Fibroblast of gingiva (primary cell): ENCODE measurements at regions not wholly inside any gene's neighbourhood (a gene's known extent, or its start where the extent isn't known, plus 50 kb on each side); places are given as distances from the start of the nearest gene placed in this dataset.
"Not testable (repeated sequence)": the region's sequence is repeated elsewhere in the genome, so short reads cannot be mapped to it uniquely, and the experiment has no call there.

ENCODE experiments used
- DNase-seq: peaks from one replicate; pipeline ENCODE4 v3.0.0-alpha.2; 2011; ENCODE audit warnings: low read depth

DNA sequence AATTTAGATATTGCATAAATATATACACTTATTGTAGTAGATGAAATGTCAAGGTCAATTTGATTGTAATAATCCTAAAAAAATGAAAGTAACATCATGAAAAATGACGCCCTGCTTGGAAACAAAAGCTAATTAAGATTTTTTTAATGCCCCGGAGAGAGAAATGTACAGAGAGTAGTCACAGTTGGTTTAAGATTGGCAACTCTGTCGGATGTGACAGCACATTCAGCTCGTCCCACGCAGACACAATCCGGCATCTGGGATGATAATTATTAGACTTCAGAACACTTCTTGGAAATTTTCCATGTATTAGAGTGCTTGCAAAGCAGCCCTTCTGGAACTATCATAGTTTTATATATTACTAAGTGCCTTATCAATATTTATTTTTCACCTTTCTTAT is 478.0 kb downstream of the PDHA2 start:
- no peak for DNase-seq

DNA sequence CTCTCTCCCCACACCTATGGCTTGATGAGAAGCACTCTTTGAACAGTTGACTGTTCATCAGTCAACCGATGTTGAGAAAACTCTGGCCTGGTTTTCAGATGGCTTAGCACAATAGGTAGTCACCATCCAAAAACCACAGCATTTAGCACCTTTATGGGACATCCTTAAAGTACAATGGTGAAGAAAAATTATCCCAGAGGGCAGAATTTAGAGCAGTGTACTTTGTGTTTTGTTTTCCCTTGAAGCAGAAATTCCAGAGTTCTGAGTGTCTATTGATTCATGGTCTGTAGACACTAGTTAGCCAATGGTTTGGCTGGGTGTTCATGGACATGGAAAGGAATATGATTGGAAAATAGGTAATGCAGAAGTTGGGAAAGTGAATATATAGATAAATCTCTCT is 487.0 kb downstream of the PDHA2 start:
- DNase-seq = no peak

DNA sequence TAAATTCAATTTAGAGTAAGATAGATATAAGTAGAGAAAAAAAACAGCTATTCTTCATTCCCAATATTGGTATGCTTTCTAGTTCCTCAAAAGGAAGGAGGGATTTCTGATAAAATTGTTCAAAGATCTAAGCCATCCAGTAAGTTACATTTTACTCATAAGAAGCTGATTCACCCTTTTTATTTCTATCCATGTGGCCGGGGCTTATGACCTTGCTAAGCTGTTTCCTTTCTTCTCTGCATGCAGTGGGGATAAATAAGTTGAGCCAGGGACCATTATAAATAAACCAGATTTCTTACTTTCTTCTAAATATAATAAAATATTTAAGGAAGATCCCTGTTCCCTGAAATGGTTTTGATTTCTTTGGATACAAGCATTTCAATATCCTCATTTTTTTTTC is 502.3 kb downstream of the PDHA2 start:
- no peak for DNase-seq

DNA sequence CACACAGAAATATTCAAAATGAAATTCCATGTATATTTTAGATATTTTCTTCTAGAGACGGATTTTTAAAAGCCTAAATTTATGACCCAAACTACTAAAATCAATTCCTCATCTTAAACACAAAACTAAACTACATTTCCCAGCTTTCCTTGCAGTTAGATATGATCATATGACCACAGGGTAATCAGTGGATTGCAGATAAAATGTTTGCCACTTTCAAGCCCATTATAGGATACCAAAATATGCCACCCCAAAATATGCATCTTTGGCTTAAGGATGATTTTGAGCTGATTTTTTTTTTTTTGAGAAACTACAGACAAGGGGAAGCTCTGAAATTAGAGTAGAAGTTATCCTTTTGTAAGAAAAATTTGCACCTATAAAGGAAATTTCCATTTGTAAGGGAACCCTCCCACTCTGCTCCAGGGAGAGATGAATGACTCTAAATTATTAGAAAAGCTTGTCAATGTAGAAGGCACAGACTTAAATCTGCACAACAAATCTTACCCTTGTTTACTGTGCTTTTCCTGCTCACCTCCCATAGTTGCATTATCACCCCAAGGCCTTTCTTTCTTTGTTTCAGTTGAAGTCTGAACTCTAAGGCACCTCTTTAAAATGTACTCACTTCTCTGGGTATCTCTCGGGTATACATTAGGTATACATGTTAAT is 503.0 kb downstream of the PDHA2 start:
- DNase-seq = no peak

DNA sequence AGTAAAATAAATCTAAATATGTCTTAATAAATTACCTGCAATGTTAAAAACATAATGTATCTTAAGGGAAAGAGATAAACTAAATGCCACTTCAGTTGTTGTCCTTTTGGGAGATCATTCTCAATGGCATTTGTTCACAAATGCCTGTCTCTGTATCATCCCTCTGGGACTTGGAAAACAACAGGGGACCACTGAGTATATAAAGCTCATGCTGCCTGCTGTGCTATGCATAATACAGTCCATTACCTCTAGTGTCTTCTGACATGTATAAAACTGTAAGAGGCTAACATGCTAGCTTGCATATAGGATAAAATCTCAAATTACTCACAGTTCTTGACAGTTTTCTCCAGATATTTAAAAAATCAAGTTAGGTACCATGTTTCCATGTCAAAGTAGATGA is 503.9 kb downstream of the PDHA2 start:
- DNase-seq = no peak

DNA sequence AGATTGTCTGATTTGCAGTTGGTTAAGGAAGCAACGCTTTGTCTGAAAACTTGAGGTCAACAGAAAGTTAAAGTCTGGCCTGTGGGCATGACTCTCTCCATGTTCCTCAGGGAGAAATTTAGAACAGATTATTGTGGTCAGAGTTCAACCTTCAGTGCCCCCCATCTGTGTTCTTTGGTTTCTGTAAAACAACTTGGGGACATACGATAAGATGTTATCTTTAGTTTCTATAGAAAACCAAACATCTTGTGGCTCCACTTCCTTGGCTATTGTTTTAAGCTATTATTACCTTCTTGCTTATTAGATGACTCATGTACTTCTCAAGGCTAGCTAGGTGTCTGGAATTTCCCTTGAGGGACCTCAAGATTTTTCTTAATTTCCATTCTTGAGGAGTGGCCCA is 507.7 kb downstream of the PDHA2 start:
- no peak for DNase-seq

DNA sequence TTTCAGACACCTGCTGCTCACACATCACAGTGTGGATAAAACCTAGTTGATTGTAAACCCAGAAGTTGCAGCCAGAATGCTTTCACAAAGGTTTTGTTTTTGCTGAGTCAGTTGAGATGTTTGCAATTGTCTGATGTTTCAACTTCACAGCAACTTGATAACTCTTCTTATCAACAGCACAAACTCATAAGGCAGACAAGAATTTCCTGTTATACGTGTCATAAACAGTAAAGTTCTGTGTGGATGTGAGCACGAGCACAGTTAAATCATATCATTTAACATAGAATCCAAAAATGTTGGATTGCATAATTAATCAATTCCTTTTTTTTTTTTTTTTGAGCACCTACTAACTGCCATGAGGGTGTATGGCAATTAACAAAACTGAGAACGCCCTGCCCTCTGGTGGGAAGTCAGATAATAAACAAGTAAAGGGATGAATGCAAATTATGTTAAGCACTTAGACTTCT is 512.2 kb downstream of the PDHA2 start:
- no peak for DNase-seq

DNA sequence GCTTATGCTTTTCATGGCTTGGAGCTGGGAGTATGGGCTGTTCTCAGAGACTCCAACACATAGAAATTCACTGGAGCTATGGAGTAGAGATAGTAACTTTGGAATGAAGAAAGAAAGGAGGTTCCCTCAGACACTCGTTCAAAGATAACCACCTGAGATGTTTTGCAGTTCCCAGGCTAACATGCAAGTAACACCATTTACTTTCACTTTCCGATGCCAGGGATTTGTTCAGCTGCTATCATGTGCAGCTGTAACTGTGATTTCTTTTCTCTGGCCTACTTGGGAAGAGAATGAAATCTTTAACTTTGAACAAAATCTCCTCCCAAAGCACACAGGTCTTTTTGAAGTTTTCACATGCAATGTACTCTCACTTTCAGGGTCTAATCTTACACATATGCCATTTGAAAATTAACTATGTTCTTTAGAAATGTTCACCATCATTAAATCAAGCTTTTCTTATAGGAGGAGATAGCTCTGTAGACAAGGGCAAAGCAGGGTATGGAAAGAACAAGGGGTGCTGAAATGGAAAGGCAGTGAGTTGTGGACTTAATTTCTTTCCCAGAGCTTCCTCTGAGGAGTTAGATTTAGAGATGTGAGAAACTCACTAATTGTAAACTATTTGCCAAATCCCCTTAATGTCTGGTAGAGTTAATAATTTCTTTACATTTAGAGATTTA is 514.3 kb downstream of the PDHA2 start:
- no peak for DNase-seq

DNA sequence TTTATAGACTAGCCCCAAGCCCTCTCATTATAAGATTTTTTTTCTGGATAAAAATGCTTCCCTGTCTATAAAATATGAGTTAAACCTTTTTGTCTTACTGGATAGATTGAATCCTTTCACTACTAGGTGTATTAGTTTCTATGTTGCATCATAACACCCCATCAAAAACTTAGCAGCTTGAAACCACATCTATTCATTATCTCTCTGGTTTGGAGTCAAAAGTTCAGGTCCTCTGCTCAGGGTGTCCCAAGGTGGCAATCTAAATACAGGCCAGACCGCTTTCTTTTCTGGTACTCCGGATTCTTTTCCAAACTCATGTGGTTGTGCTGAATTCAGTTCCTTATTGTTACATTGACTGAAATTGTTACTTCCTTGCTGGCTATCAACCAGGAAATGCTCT is 515.5 kb downstream of the PDHA2 start:
- DNase-seq = no peak

DNA sequence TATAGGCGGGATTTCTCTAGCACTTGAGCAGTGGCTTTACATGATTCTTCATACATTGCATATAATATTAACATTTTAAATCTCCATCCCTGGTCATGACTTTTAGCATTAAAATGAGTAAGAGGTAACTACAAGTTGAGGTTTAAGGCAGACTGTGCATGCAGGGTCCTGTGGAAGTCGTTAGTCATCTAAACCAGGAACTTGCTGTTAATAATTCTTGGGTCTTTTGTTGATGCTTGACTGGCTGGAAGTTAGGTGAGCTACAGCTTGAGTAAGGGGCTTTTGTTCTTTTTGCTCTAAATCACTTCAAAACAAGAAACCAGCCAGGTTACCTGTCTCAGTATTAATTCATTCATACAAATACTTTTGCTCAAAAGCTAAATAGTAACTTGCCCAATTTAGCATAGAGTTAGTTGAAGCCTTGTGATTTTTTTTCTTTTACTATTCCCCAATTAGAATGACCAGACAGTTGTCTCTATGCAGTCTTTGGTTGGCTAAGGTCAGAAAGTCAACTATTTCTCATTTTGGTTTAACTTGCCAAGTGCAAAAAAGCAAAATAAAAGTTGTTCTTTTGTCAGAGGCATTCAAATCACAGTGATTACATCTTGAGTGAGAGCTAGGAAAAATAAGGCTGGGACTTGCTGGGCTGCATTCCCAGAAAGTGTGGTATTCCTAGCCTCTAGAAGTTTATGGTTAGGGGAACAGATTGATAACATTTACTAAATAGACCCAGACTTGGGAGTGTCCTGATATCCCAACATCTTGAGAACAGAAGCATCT is 516.9 kb downstream of the PDHA2 start:
- DNase-seq = no peak

DNA sequence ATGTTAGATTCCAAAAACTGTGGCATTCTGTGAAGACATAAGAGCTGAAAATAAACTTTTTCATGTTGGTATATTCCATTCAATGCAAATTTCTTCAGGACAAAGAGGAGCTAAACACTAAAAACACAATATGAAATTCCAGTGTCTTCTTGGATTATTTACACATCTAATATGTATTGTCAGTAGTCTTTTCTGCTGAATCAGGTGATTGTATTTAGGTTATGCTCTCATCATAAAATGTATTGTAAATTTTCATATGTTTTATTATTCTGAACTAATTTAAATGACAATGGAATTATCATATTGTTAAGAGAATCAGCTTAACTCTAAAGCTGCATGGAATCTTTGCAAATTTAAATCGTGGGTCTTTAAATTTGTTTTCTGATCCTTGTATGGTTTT is 526.7 kb downstream of the PDHA2 start:
- no peak for DNase-seq

DNA sequence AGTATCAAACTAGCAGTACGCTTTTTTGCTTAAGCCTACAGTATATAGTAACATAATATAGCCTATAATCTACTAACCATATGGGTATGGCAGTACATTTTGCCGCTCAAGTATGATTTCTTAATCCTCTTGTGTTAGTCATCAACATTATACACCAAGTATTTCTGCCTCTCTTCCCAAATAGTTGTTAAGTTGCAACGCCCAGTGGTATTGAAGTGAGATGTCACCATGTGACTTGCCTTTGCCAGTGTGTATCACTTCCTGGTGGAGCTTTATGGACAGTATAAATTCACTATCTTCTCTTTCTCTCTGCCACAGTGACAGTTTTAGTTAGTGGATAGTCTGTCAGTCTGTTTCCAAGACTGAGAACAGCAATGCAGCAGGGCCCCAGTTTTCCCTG is 535.5 kb downstream of the PDHA2 start:
- no peak for DNase-seq

DNA sequence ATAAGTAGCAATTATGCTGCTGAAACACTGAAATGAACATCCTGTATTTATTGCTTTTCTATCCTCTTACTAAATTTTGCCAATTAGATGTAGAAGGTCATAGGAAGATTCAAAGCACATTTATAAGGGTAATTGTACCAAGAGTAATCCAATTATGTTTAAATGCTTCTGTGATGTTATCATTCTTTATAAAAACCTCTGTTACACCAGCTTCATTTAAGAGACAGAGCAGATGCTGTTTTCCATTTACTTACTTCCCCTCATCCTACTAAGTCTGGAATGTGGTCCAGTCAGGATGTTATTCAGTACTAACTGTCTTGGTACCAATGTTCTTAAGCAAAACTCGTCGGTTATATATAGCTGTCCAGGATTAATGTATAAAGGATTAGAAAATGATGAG is 539.6 kb downstream of the PDHA2 start:
- no peak for DNase-seq

DNA sequence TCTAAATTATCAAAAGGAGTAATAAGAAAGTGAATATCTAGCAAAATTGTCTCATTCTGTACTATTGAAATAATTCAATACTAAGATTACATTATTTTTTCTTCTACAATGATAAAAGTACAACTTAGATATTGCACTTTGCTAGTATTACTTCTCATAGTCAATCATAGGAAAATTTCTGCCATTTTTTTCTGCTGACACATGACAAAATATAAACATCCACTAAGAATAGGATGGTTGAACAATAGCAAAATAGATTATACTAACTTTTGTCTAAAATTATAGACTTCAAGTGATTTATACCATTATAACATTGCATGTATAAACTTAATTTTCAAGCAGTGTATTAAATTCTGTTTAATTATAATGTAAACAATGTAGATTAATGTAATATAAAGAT is 540.2 kb downstream of the PDHA2 start:
- DNase-seq = no peak

DNA sequence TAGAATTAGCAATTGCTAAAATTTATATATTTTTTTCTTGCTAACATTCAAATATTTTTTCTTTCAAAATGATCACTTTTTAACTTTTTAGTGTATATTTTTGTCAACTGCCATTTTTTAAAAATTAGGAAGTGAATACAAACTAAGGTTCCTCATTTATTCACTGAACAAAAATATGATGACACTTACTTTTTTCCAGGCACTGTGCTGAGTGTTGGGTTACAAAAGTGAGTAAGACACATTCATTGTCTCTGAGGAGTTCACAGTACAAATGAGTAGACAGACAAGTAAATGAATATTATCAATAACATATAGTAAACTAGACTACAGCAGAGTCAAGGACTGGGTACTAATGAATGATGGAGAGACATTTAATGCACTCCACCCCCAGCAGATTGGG is 543.5 kb downstream of the PDHA2 start:
- no peak for DNase-seq

DNA sequence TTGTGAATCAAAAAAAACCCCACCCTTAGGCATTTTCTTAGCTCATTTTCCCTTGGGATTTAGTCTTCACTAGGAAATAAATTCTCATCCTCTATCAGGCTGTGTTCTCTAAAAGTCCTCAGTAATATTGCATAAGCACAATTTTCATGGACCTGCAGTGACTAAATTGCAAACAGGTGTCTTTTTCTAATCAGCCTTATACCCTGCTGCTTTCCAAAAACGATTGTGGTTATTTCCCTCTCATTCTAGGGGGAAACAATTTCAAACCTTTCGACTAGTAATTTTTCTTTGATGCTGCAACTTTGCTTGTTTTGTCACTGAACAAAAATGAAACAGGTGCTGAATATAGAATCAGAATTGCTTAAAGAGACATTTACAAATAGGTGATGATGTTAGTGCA is 549.9 kb downstream of the PDHA2 start:
- DNase-seq = no peak

DNA sequence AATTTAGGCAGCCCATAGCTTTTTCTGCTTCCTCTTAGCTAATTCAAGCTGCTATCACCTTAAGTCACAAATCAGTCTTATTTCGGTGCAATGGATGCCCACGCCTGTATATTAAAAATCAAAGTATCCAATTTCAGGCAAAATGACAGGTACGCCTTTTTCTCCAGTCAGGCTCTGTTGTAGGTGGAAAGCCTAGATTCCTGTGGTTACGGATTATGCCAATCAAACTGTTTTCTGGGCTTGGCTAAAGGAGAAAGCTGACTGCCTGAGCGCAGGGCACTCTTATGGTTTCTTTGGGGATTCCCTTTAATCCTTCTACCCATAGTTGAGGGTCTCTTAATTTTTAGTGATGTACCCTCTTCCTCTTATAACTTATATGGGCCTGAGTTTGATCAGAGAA is 550.5 kb downstream of the PDHA2 start:
- no peak for DNase-seq

DNA sequence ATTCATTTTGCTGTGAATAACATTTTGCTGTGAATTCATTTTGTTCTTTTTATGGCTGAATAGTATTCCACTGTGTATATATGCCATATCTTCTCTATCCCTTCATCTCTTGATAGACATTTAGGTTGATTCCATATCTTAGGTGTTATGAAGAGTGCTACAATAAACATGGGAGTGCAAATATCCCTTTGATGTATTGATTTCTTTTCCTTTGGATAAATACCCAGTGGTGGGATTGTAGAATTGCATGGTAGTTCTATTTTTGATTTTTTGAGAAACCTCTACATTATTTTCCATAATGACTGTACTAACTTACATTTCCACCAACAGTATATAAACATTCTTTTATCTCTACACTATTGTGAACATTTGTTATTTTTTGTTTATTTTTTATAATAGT is 555.9 kb downstream of the PDHA2 start:
- no peak for DNase-seq

DNA sequence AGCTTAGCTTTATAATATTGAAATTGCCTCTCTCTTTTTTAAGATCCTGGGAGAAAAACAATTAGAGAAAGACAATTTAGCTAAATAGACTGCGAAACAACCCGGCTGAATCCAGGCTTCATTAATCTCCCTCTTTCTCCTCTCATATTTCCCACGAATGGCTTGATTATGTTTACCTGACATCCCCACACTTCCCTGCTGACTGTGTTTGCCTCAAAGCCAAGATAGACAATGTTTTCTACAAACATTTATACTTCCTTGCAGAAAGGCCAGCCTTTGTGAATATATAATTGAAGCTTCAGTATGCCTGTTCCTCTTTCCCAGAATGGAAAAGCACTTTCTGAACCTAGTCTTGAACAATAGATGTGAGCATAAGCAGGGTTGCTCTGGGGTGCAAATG is 566.8 kb downstream of the PDHA2 start:
- DNase-seq = no peak

DNA sequence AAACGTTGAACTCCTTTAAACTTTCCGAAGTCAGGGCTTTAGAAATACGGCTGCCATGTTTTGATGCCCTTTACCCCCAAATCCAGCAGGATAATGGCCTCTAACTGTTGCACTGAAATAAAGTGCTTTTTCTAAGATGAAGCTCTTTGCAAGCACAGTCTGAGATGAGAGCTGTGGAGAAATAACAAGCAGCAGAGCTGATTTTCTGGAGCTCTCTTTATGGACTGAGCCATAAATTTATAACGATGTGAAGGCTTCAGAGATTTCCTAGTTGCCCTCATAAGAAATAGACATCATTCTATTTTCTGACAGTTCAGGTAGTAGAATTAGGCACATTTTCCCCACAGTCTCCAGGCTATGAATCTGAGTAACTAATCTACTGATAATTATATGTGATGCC is 567.3 kb downstream of the PDHA2 start:
- DNase-seq = no peak

DNA sequence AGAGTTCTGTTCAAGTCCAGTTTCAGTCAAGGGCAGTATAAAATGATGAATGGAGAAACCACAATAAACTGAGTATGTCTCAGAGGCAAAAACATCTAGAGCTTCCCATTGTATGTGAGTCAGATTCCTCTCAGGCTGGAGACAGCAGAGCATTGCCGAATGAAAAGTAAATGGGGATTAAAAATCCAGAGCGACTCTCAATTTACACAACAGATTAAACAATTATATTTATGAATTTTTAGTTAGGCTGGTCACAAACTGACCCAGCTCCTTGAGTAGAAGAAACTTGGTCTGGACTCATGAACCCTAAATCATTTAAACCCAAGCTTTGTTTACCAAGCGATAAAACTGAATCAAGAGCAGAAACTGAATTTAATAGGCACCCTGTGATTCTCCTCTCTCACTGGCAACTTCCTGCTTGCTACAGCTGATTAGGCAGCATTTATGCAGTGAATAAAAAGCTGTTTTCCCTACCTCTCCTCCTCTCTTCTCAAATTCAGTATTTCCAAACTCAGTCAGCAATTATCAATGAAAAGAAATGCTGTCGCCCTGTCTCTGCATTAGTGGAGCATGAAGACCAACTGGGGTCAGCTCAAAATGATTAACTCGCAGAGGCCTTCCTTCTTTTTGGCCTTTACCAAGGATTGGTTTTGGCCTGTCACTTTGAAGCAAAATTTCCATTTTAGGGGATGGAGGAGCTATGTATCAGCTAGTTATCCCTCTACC is 568.0 kb downstream of the PDHA2 start:
- no peak for DNase-seq

DNA sequence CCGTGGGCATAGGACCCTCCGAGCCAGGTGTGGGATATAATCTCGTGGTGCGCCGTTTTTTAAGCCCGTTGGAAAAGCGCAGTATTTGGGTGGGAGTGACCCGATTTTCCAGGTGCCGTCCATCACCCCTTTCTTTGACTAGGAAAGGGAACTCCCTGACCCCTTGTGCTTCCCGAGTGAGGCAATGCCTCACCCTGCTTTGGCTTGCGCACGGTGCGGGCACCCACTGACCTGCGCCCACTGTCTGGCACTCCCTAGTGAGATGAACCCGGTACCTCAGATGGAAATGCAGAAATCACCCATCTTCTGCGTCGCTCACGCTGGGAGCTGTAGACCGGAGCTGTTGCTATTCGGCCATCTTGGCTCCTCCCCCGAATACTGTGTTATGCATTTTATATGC is 575.0 kb downstream of the PDHA2 start:
- not testable (repeated sequence) for DNase-seq

DNA sequence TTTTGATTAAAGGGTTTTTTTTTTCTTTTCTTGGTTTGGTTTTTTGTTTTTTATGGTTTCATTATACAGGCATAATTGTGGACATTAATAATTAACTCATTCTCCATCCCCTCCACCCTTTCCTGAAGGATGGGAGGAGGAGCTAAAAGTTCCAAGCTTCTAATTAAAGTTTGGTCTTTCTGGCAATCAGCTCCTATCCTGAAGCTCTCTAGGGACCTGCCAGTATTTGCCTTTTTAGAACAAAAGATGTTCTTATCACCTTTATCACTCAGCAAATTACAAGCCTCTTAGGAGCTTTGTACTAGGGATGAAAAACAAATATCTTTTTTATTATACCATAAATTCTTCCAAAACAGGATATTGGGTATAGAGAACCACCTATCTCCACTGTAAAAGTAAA is 589.8 kb downstream of the PDHA2 start:
- DNase-seq = no peak
